Colonic mucosa (tissue), 4 donors: ENCODE measurements at regions not wholly inside any gene's neighbourhood (a gene's known extent, or its start where the extent isn't known, plus 50 kb on each side); places are given as distances from the start of the nearest gene placed in this dataset.
"Not testable (repeated sequence)": the region's sequence is repeated elsewhere in the genome, so short reads cannot be mapped to it uniquely, and the experiment has no call there.

Experiments
- DNase-seq: peaks from one replicate; pipeline ENCODE4 v3.0.0-alpha.2; 2020
- H3K27ac ChIP-seq: fragments of 200-600 bp; one replicate; pipeline ENCODE4 v1.8.0; 2021
- H3K27me3 ChIP-seq: fragments of 200-600 bp; one replicate; pipeline ENCODE4 v1.8.0; 2021
- H3K36me3 ChIP-seq: fragments of 200-600 bp; one replicate; pipeline ENCODE4 v1.8.0; 2021
- H3K4me1 ChIP-seq: fragments of 200-600 bp; one replicate; pipeline ENCODE4 v1.8.0; 2021; ENCODE audit warnings: mild to moderate bottlenecking
- H3K4me3 ChIP-seq: fragments of 200-600 bp; one replicate; pipeline ENCODE4 v1.8.0; 2021
- H3K9ac ChIP-seq, 2 donors: one replicate each; pipeline ENCODE4 v1.7.0; 2013; ENCODE audit warnings: control low read depth in 2 of 2, low read depth in 2 of 2, low read length in 2 of 2
- H3K9me3 ChIP-seq: fragments of 200-600 bp; one replicate; pipeline ENCODE4 v1.8.0; 2021
- CTCF ChIP-seq: fragments of 200-600 bp; IDR thresholded peaks from one replicate; pipeline ENCODE4 v1.8.0; 2022; ENCODE audit warnings: antibody characterized with exemption, mild to moderate bottlenecking
- intact Hi-C: fragments of 100-400 bp; cut with DNase I; formaldehyde crosslinking; loops from one replicate; pipeline ENCODE4 v1.14.1; 2022
- donor health status: healthy.
- donor health status: DM: no; HTN: no; CAD: no.
- donor health status: DM: no; HTN: no; CAD: no.

- H3K27ac ChIP-seq, result no peak overlapping the region
- intact Hi-C loops, result no loop called here
Measured at GRCh38 chr7:106560482-106560881, 100.5 kb downstream of the CCDC71L start.

GRCh38 chr7:106556244-106556643 lies 104.7 kb downstream of the CCDC71L start:
- H3K4me3 ChIP-seq, intact Hi-C loops: not testable (repeated sequence)

More at GRCh38 chr7:106560482-106560881, 100.5 kb downstream of the CCDC71L start:
- H3K9me3 ChIP-seq, result no peaks in the 10 kb centered on the region
- no peaks in the 10 kb centered on the region for H3K27me3 ChIP-seq
- H3K9ac ChIP-seq, result no peak overlapping the region
- no peak for DNase-seq
- no peaks in the 10 kb centered on the region for H3K36me3 ChIP-seq
- no peak for TF ChIP-seq CTCF
- H3K4me3 ChIP-seq, result no peak overlapping the region
- no peaks in the 10 kb centered on the region for H3K4me1 ChIP-seq

GRCh38 chr7:106554623-106555022 lies 106.3 kb downstream of the CCDC71L start:
- H3K4me3 ChIP-seq, H3K27ac ChIP-seq, DNase-seq, H3K9me3 ChIP-seq, intact Hi-C loops, H3K4me1 ChIP-seq, H3K36me3 ChIP-seq, H3K9ac ChIP-seq, H3K27me3 ChIP-seq: not testable (repeated sequence)

More at GRCh38 chr7:106556244-106556643, 104.7 kb downstream of the CCDC71L start:
- not testable (repeated sequence) for H3K27ac ChIP-seq, H3K9ac ChIP-seq, H3K9me3 ChIP-seq, H3K4me1 ChIP-seq, DNase-seq, H3K27me3 ChIP-seq, H3K36me3 ChIP-seq

GRCh38 chr7:106553446-106553836 lies 107.5 kb downstream of the CCDC71L start:
- Histone ChIP-seq H3K4me3 (no peak overlapping the region), H3K27me3 (no peaks in the 10 kb centered on the region), H3K9me3 (no peaks in the 10 kb centered on the region), H3K36me3 (no peaks in the 10 kb centered on the region), H3K27ac (no peak overlapping the region), H3K9ac (no peak overlapping the region), H3K4me1 (no peaks in the 10 kb centered on the region)
- TF ChIP-seq CTCF, result no peak
- DNase-seq, result no peak
- intact Hi-C loops, result no loop called here

- no peak for DNase-seq
- no peak for TF ChIP-seq CTCF
- no peak overlapping the region for H3K4me3 ChIP-seq
- H3K27me3 ChIP-seq, result no peaks in the 10 kb centered on the region
- no peaks in the 10 kb centered on the region for H3K36me3 ChIP-seq
- no peak overlapping the region for H3K27ac ChIP-seq
- intact Hi-C loops, result no loop called here
- H3K9ac ChIP-seq, result no peak overlapping the region
- no peaks in the 10 kb centered on the region for H3K4me1 ChIP-seq
- no peaks in the 10 kb centered on the region for H3K9me3 ChIP-seq
Measured at GRCh38 chr7:106552645-106553445, 108.1 kb downstream of the CCDC71L start.

- H3K4me1 ChIP-seq, result no peaks in the 10 kb centered on the region
- no peaks in the 10 kb centered on the region for H3K36me3 ChIP-seq
- DNase-seq, result no peak
- no peak for TF ChIP-seq CTCF
- H3K9me3 ChIP-seq, result no peaks in the 10 kb centered on the region
- H3K27me3 ChIP-seq, result no peaks in the 10 kb centered on the region
- no peak overlapping the region for H3K9ac ChIP-seq
- intact Hi-C loops, result no loop called here
- no peak overlapping the region for H3K27ac ChIP-seq
- no peak overlapping the region for H3K4me3 ChIP-seq
Measured at GRCh38 chr7:106551936-106552335, 109.0 kb downstream of the CCDC71L start.
